A673 (cell line): ENCODE measurements at regions not wholly inside any gene's neighbourhood (a gene's known extent, or its start where the extent isn't known, plus 50 kb on each side); places are given as distances from the start of the nearest gene placed in this dataset.

Experiments
- EZH2 ChIP-seq: fragments of 200-600 bp; sonication (generic); IDR thresholded peaks from 2 replicates; pipeline ENCODE4 v1.6.1; 2017; ENCODE audit warnings: borderline replicate concordance, low read depth, mild to moderate bottlenecking, mixed read lengths, antibody characterized with exemption, low read length; ENCODE audit not compliant: poor library complexity, severe bottlenecking
- TF ChIP-seq, protein P1 (sequence below): fragments of 300-800, 200-600 bp; sonication (generic); conservative IDR thresholded peaks from 2 replicates; pipeline ENCODE4 v1.5.1; 2017; ENCODE audit warnings: low read depth, mild to moderate bottlenecking, antibody characterized with exemption, low read length, moderate library complexity, mixed read lengths

DNA sequence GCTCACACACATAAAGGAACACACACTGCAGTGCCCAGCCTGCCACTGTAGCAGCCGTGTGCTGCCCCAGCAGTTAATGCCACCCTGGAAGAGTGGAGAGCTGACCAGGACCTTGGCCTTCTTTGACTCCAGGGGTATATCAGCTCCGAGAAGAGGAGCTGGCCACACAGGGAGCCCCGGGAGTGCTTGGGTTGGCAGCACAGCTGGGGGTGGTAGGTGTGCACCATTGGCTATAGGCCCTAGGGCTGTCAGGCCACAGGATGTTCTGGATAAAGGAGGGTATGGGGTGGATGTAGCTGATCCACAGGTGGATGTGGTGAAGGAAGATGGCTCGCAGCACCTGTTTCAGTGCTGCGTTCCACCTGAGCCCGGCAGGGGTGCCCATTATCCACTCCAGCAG, 640.5 kb downstream of the PLPP3 start:
- TF ChIP-seq, protein P1, sequence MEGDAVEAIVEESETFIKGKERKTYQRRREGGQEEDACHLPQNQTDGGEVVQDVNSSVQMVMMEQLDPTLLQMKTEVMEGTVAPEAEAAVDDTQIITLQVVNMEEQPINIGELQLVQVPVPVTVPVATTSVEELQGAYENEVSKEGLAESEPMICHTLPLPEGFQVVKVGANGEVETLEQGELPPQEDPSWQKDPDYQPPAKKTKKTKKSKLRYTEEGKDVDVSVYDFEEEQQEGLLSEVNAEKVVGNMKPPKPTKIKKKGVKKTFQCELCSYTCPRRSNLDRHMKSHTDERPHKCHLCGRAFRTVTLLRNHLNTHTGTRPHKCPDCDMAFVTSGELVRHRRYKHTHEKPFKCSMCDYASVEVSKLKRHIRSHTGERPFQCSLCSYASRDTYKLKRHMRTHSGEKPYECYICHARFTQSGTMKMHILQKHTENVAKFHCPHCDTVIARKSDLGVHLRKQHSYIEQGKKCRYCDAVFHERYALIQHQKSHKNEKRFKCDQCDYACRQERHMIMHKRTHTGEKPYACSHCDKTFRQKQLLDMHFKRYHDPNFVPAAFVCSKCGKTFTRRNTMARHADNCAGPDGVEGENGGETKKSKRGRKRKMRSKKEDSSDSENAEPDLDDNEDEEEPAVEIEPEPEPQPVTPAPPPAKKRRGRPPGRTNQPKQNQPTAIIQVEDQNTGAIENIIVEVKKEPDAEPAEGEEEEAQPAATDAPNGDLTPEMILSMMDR, result no peak
- TF ChIP-seq EZH2, result no peak
